B cell (primary cell): ENCODE measurements at regions not wholly inside any gene's neighbourhood (a gene's known extent, or its start where the extent isn't known, plus 50 kb on each side); places are given as distances from the start of the nearest gene placed in this dataset.

Experiments
- ATAC-seq: fragments of 200-7000 bp; cut with Tn5 transposase; one replicate; pipeline ENCODE4 v1.10.0; 2021; ENCODE audit warnings: low read depth, mild to moderate bottlenecking, moderate number of reproducible peaks, moderate library complexity
- CTCF ChIA-PET: fragments of 350-600 bp; sonication (Branson Sonifier 250); formaldehyde crosslinking; loops from one replicate; lab custom pipeline; 2021; ENCODE audit warnings: antibody characterized with exemption, inconsistent platforms; lab: Charles Lee
- POLR2A ChIA-PET: fragments of 350-600 bp; sonication (Branson Sonifier 250); formaldehyde crosslinking; loops from one replicate; lab custom pipeline; 2021; ENCODE audit warnings: antibody characterized with exemption; lab: Charles Lee
- DNase-seq: peaks from one replicate; pipeline ENCODE4 v3.0.0; 2013
- H2AFZ ChIP-seq: 2 replicates; pipeline ENCODE4 v1.6.1; 2012; ENCODE audit warnings: mild to moderate bottlenecking, low read depth, low read length; ENCODE audit not compliant: insufficient read depth, poor library complexity, severe bottlenecking
- H3K27ac ChIP-seq, 2 donors: 1 replicate in 1 of 2; 2 replicates in 1 of 2; pipeline ENCODE4 v1.5.1; 2012 to 2013; ENCODE audit warnings: low read length in 2 of 2, mild to moderate bottlenecking in 2 of 2, moderate library complexity in 1 of 2
- H3K27me3 ChIP-seq, 4 experiments: fragments of 200-600 bp in 1 of 4; sonication (generic) in 1 of 4; replicated peaks in 1 of 4; 1 replicate in 2 of 4; 2 replicates in 2 of 4; pipeline versions ENCODE4 v1.6.1 to v1.7.0; 2013 to 2016; ENCODE audit warnings: low read length in 3 of 4, mild to moderate bottlenecking in 2 of 4, mixed read lengths in 1 of 4, moderate library complexity in 1 of 4; ENCODE audit not compliant: insufficient read depth in 4 of 4, control insufficient read depth in 3 of 4; ENCODE audit errors: control extremely low read depth in 1 of 4
- H3K36me3 ChIP-seq, 2 experiments: replicated peaks in 1 of 2; 1 replicate in 1 of 2; 2 replicates in 1 of 2; pipeline versions ENCODE4 v1.6.1 to v1.7.1; 2013; ENCODE audit warnings: low read length in 1 of 2; ENCODE audit not compliant: insufficient read depth in 2 of 2, control insufficient read depth in 1 of 2; ENCODE audit errors: control extremely low read depth in 1 of 2, extremely low read depth in 1 of 2
- H3K4me1 ChIP-seq, 2 donors: fragments of 200-600 bp in 1 of 2; sonication (generic) in 1 of 2; 1 replicate in 1 of 2; 2 replicates in 1 of 2; pipeline versions ENCODE4 v1.5.1 to v1.6.1; 2013 to 2017; ENCODE audit warnings: low read length in 2 of 2; ENCODE audit not compliant: control insufficient read depth in 2 of 2, insufficient read depth in 2 of 2
- H3K4me2 ChIP-seq: replicated peaks from 2 replicates; pipeline ENCODE3; 2012; ENCODE audit warnings: mild to moderate bottlenecking, low read depth, low read length; ENCODE audit not compliant: poor library complexity, severe bottlenecking
- H3K4me3 ChIP-seq, 5 experiments: fragments of 200-600 bp in 1 of 5; sonication (generic) in 1 of 5; 1 replicate in 3 of 5; 2 replicates in 2 of 5; pipeline versions ENCODE4 v1.5.1 to v1.7.0; 2011 to 2016; ENCODE audit warnings: low read length in 4 of 5, mild to moderate bottlenecking in 4 of 5, low read depth in 2 of 5, control low read depth in 1 of 5, moderate library complexity in 1 of 5; ENCODE audit not compliant: insufficient read depth in 1 of 5; ENCODE audit errors: control extremely low read depth in 1 of 5, extremely low read depth in 1 of 5
- H3K79me2 ChIP-seq: fragments of 200-600 bp; sonication (generic); one replicate; pipeline ENCODE4 v1.6.0; 2016; ENCODE audit warnings: low read length; ENCODE audit not compliant: control insufficient read depth, insufficient read depth
- H3K9ac ChIP-seq: fragments of 200-600 bp; sonication (generic); 2 replicates; pipeline ENCODE4 v1.6.1; 2017; ENCODE audit warnings: mild to moderate bottlenecking, low read length, moderate library complexity
- H3K9me3 ChIP-seq, 3 donors: one replicate each; pipeline versions ENCODE4 v1.6.1 to v1.7.1; 2013; ENCODE audit warnings: low read length in 2 of 3; ENCODE audit not compliant: control insufficient read depth in 2 of 3, insufficient read depth in 1 of 3; ENCODE audit errors: control extremely low read depth in 1 of 3
- H4K20me1 ChIP-seq: 2 replicates; pipeline ENCODE4 v1.6.0; 2012; ENCODE audit warnings: mild to moderate bottlenecking, low read length; ENCODE audit not compliant: insufficient read depth, control insufficient read depth, poor library complexity, severe bottlenecking
- H3K27ac Mint-ChIP-seq: one replicate; pipeline ENCODE4 v1.8.0; 2021; ENCODE audit warnings: mixed read lengths
- H3K27me3 Mint-ChIP-seq: one replicate; pipeline ENCODE4 v1.8.0; 2021; ENCODE audit warnings: mixed read lengths
- H3K4me1 Mint-ChIP-seq: one replicate; pipeline ENCODE4 v1.8.0; 2021; ENCODE audit warnings: mixed read lengths
- H3K4me3 Mint-ChIP-seq: one replicate; pipeline ENCODE4 v1.8.0; 2021; ENCODE audit warnings: mixed read lengths
- H3K9me3 Mint-ChIP-seq: one replicate; pipeline ENCODE4 v1.8.0; 2022; ENCODE audit warnings: mixed read lengths; ENCODE audit not compliant: insufficient read depth
- CTCF ChIP-seq: fragments of 200-600 bp; IDR thresholded peaks from one replicate; pipeline ENCODE4 v1.8.0; 2022; ENCODE audit warnings: antibody characterized with exemption, mild to moderate bottlenecking
- EZH2 ChIP-seq: IDR thresholded peaks from 2 replicates; pipeline ENCODE4 v1.6.1; 2012; ENCODE audit warnings: borderline replicate concordance, low read depth, mild to moderate bottlenecking, moderate library complexity, low read length; ENCODE audit not compliant: insufficient read depth, poor library complexity, severe bottlenecking
- WGBS: methylation state at CpG from one replicate; pipeline ENCODE4 v1.1.5; 2013; ENCODE audit warnings: missing lambda C conversion rate; ENCODE audit not compliant: insufficient coverage; 5-methylcytosine and 5-hydroxymethylcytosine counted together
- intact Hi-C: fragments of 100-400 bp; cut with micrococcal nuclease; formaldehyde crosslinking; loops from one replicate; pipeline ENCODE4 v1.10.0; 2022

DNA sequence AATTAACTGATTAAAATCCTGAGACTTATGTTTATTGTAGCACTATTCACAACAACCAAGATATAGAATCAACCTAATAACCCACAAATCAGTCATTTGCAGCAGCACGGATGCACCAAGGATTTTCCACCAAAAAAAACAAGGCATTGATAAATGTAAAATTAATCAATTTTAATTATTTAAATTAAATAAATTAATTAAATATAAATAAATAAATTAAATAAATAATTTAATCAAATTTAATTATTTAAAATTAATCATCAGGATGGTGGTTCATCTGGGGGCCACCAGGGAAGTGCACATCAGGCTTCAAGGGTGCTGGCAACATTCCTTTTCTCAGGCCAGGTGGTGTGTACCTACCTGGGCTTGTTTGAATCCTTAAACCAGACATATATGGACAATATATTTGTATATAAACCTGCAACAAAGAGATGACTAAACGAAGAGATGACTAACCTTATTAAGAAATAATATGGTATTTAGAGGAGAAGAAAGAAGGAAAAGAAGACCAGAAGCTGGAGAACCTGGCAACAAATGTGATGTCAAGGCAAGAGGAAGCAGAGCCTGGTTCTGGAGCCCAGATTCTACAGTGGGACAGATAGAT lies 89.2 kb downstream of the CD164 start:
- Histone ChIP-seq H3K4me2 (no peak overlapping the region), H3K36me3 (no peaks in the 10 kb centered on the region), H4K20me1 (no peaks in the 10 kb centered on the region), H3K4me1 (no peaks in the 10 kb centered on the region), H2AFZ (no peak overlapping the region), H3K4me3 (no peak overlapping the region), H3K79me2 (no peaks in the 10 kb centered on the region), H3K27me3 (no peaks in the 10 kb centered on the region), H3K9ac (no peak overlapping the region), H3K9me3 (peaks cover 0 to 3% (median 0%) of the 10 kb centered on the region in 3 donors), H3K27ac (no peak overlapping the region)
- CTCF ChIA-PET = interaction anchor here (0.6 kb wide), 1 partner anchor 1906 kb away, joined by 3 read pairs; no protein-coding TSS in a partner anchor
- Mint-ChIP-seq H3K4me1 (peaks cover 3% of the 10 kb centered on the region), H3K4me3 (no peak overlapping the region), H3K27me3 (peaks cover 1% of the 10 kb centered on the region), H3K27ac (no peak overlapping the region), H3K9me3 (no peaks in the 10 kb centered on the region)
- no peak for TF ChIP-seq CTCF
- TF ChIP-seq EZH2 = no peak
- intact Hi-C loops = no loop called here
- ATAC-seq (no peak), DNase-seq (no peak)
- WGBS = no CpG with 5 or more reads among the region's 2 CpGs
- POLR2A ChIA-PET = no interaction called here

DNA sequence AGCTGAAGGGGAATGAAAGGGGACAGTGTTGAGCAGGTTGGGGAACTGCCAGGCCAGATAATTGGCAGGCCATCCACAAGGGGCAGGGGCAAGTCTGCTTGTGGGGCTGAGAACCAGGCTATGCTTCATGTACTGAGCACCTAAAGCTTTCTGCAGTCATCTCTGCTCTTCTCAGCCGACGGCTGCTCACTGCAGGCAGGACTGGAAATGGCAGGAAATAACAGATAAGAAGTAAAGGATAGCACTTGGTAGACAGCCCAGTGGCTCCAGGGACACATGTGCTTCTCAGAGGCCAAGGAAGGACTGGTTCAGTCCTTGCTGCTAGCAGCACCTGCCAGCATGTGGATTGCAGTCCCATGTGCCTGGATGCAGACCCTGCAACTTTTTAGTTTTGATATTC lies 89.8 kb downstream of the CD164 start:
- Histone ChIP-seq H3K4me1 (no peaks in the 10 kb centered on the region), H3K27ac (no peak overlapping the region), H3K4me3 (no peak overlapping the region), H3K27me3 (no peaks in the 10 kb centered on the region), H3K9ac (no peak overlapping the region), H4K20me1 (no peaks in the 10 kb centered on the region), H2AFZ (no peak overlapping the region), H3K4me2 (no peak overlapping the region), H3K36me3 (no peaks in the 10 kb centered on the region), H3K79me2 (no peaks in the 10 kb centered on the region), H3K9me3 (peaks cover 0 to 3% (median 0%) of the 10 kb centered on the region in 3 donors)
- no peak for ATAC-seq
- no peak for DNase-seq
- CTCF ChIA-PET = no interaction called here
- Mint-ChIP-seq H3K9me3 (no peaks in the 10 kb centered on the region), H3K4me1 (peaks cover 3% of the 10 kb centered on the region), H3K4me3 (no peak overlapping the region), H3K27ac (no peak overlapping the region), H3K27me3 (peaks cover 6% of the 10 kb centered on the region)
- WGBS = 93% methylated on average over 2 of the region's 2 CpGs
- POLR2A ChIA-PET = no interaction called here
- intact Hi-C loops = no loop called here
- no peak for TF ChIP-seq EZH2
- TF ChIP-seq CTCF = no peak
